H9 (cell line): ENCODE measurements at regions not wholly inside any gene's neighbourhood (a gene's known extent, or its start where the extent isn't known, plus 50 kb on each side); places are given as distances from the start of the nearest gene placed in this dataset.

Experiments used
- DNase-seq: peaks from one replicate; pipeline ENCODE4 v3.0.0-alpha.2; 2017
- H2AFZ ChIP-seq: one replicate; pipeline ENCODE4 v1.6.1; 2013; ENCODE audit warnings: mild to moderate bottlenecking, low read length, control low read depth, moderate library complexity
- H2AK5ac ChIP-seq: 2 replicates; pipeline ENCODE4 v1.6.1; 2013; ENCODE audit warnings: low read length, control low read depth, mixed read lengths; ENCODE audit not compliant: insufficient read length
- H2BK120ac ChIP-seq: one replicate; pipeline ENCODE4 v1.6.1; 2013; ENCODE audit warnings: low read depth, mild to moderate bottlenecking, low read length, control low read depth, inconsistent platforms; ENCODE audit not compliant: poor library complexity, severe bottlenecking
- H2BK12ac ChIP-seq: 2 replicates; pipeline ENCODE4 v1.6.1; 2013; ENCODE audit warnings: low read length, control low read depth, mixed read lengths, low read depth; ENCODE audit not compliant: insufficient read length
- H2BK15ac ChIP-seq: 2 replicates; pipeline ENCODE4 v1.6.1; 2013; ENCODE audit warnings: low read depth, low read length, control low read depth
- H2BK20ac ChIP-seq: one replicate; pipeline ENCODE4 v1.6.1; 2013; ENCODE audit warnings: low read depth, mild to moderate bottlenecking, low read length, control low read depth, inconsistent platforms; ENCODE audit not compliant: poor library complexity, severe bottlenecking
- H2BK5ac ChIP-seq: 2 replicates; pipeline ENCODE4 v1.6.1; 2013; ENCODE audit warnings: low read length, control low read depth, mixed read lengths; ENCODE audit not compliant: insufficient read length
- H3K14ac ChIP-seq: 2 replicates; pipeline ENCODE4 v1.6.1; 2013; ENCODE audit warnings: low read length, control low read depth; ENCODE audit not compliant: insufficient read depth
- H3K18ac ChIP-seq: 2 replicates; pipeline ENCODE4 v1.6.1; 2013; ENCODE audit warnings: low read depth, mild to moderate bottlenecking, mixed read lengths, low read length, control low read depth; ENCODE audit not compliant: insufficient read length
- H3K23ac ChIP-seq: 2 replicates; pipeline ENCODE4 v1.6.1; 2013; ENCODE audit warnings: low read length, control low read depth, mixed read lengths, low read depth; ENCODE audit not compliant: insufficient read length
- H3K23me2 ChIP-seq: 2 replicates; pipeline ENCODE4 v1.6.1; 2013; ENCODE audit warnings: low read depth, mild to moderate bottlenecking, mixed read lengths, low read length, control low read depth; ENCODE audit not compliant: insufficient read length, poor library complexity, severe bottlenecking
- H3K27ac ChIP-seq: 2 replicates; pipeline ENCODE4 v1.5.1; 2013; ENCODE audit warnings: low read length, control low read depth, mixed read lengths, low read depth; ENCODE audit not compliant: insufficient read length
- H3K27me3 ChIP-seq: 2 replicates; pipeline ENCODE4 v1.6.1; 2013; ENCODE audit warnings: low read length, control low read depth, inconsistent platforms; ENCODE audit not compliant: insufficient read depth
- H3K4ac ChIP-seq: 2 replicates; pipeline ENCODE4 v1.6.1; 2013; ENCODE audit warnings: low read depth, mild to moderate bottlenecking, control low read depth, inconsistent platforms, low read length, moderate library complexity
- H3K4me1 ChIP-seq: 2 replicates; pipeline ENCODE4 v1.6.1; 2013; ENCODE audit warnings: low read length, control low read depth, inconsistent platforms; ENCODE audit not compliant: insufficient read depth
- H3K4me2 ChIP-seq: 2 replicates; pipeline ENCODE4 v1.6.1; 2013; ENCODE audit warnings: low read length, control low read depth, mixed read lengths; ENCODE audit not compliant: insufficient read length, insufficient read depth
- H3K56ac ChIP-seq: 2 replicates; pipeline ENCODE4 v1.6.1; 2013; ENCODE audit warnings: low read depth, mild to moderate bottlenecking, mixed read lengths, low read length, control low read depth; ENCODE audit not compliant: insufficient read length
- H3K79me1 ChIP-seq: 2 replicates; pipeline ENCODE4 v1.6.1; 2013; ENCODE audit warnings: low read depth, mild to moderate bottlenecking, moderate library complexity, low read length, control low read depth, inconsistent platforms; ENCODE audit not compliant: insufficient read depth, poor library complexity, severe bottlenecking
- H3K79me2 ChIP-seq: 2 replicates; pipeline ENCODE4 v1.6.1; 2013; ENCODE audit warnings: low read length, control low read depth, inconsistent platforms; ENCODE audit not compliant: insufficient read depth
- H3K9ac ChIP-seq: 2 replicates; pipeline ENCODE4 v1.6.1; 2013; ENCODE audit warnings: low read length, control low read depth, mixed read lengths; ENCODE audit not compliant: insufficient read length; ENCODE audit errors: extremely low read depth
- H3K9me3 ChIP-seq: one replicate; pipeline ENCODE4 v1.6.1; 2013; ENCODE audit warnings: low read depth, low read length, inconsistent platforms; ENCODE audit not compliant: control insufficient read depth
- H3T11ph ChIP-seq: one replicate; pipeline ENCODE4 v1.6.1; 2013; ENCODE audit warnings: mild to moderate bottlenecking, low read length, control low read depth, inconsistent platforms
- H4K20me1 ChIP-seq: one replicate; pipeline ENCODE4 v1.6.1; 2013; ENCODE audit not compliant: control insufficient read depth, insufficient read length, insufficient read depth
- H4K5ac ChIP-seq: 2 replicates; pipeline ENCODE4 v1.6.1; 2013; ENCODE audit warnings: low read depth, mild to moderate bottlenecking, mixed read lengths, low read length, control low read depth; ENCODE audit not compliant: insufficient read length
- H4K8ac ChIP-seq: replicated peaks from 2 replicates; pipeline ENCODE4 v1.6.1; 2013; ENCODE audit warnings: low read length, control low read depth, mixed read lengths, low read depth; ENCODE audit not compliant: insufficient read length
- H4K91ac ChIP-seq: 2 replicates; pipeline ENCODE4 v1.6.1; 2013; ENCODE audit warnings: low read depth, mild to moderate bottlenecking, moderate library complexity, mixed read lengths, low read length, control low read depth; ENCODE audit not compliant: insufficient read length
- H3K27ac Mint-ChIP-seq, 3 experiments: 2 replicates in 2 of 3; 3 replicates in 1 of 3; pipeline ENCODE4 v1.8.0; 2020 to 2021; ENCODE audit warnings: mixed read lengths in 3 of 3, mild to moderate bottlenecking in 1 of 3, moderate library complexity in 1 of 3
- H3K27me3 Mint-ChIP-seq: 2 replicates; pipeline ENCODE4 v1.8.0; 2021; ENCODE audit warnings: low read depth, mild to moderate bottlenecking, moderate library complexity, mixed read lengths
- H3K36me3 Mint-ChIP-seq, 3 experiments: 2 replicates in 2 of 3; 3 replicates in 1 of 3; pipeline ENCODE4 v1.8.0; 2020 to 2021; ENCODE audit warnings: low read depth in 3 of 3, mixed read lengths in 3 of 3; ENCODE audit not compliant: insufficient read depth in 1 of 3
- H3K4me1 Mint-ChIP-seq, 2 experiments: 2 replicates each; pipeline ENCODE4 v1.8.0; 2020; ENCODE audit warnings: mixed read lengths in 2 of 2
- H3K4me3 Mint-ChIP-seq, 2 experiments: 2 replicates in 1 of 2; 3 replicates in 1 of 2; pipeline ENCODE4 v1.8.0; 2020 to 2021; ENCODE audit warnings: mild to moderate bottlenecking in 2 of 2, mixed read lengths in 2 of 2, moderate library complexity in 1 of 2
- H3K9me3 Mint-ChIP-seq, 2 experiments: 2 replicates in 1 of 2; 3 replicates in 1 of 2; pipeline ENCODE4 v1.8.0; 2020; ENCODE audit warnings: mild to moderate bottlenecking in 2 of 2, mixed read lengths in 2 of 2, moderate library complexity in 1 of 2
- CTCF ChIP-seq: fragments of 200-600 bp; sonication (generic); conservative IDR thresholded peaks from 3 replicates; pipeline ENCODE4 v1.8.0; 2021; ENCODE audit warnings: antibody characterized with exemption, mild to moderate bottlenecking
- whole genome bisulfite sequencing: extraction: QIAGEN DNeasy Blood & Tissue Kit; methylation state at CpG from one replicate; pipeline ENCODE4 v1.1.7; 2013; ENCODE audit warnings: missing lambda C conversion rate, low lambda C conversion rate, mixed read lengths; ENCODE audit not compliant: insufficient read length; ENCODE audit errors: extremely low coverage; 5-methylcytosine and 5-hydroxymethylcytosine counted together

- no peak overlapping the region for H2BK12ac ChIP-seq
- H3K27me3 ChIP-seq: no peaks in the 10 kb centered on the region
- no peak overlapping the region for H4K8ac ChIP-seq
- no peaks in the 10 kb centered on the region for H3K9me3 ChIP-seq
- H3K79me2 ChIP-seq: no peaks in the 10 kb centered on the region
- no peaks in the 10 kb centered on the region for H3K79me1 ChIP-seq
- H4K5ac ChIP-seq: no peak overlapping the region
- H3K9ac ChIP-seq: no peak overlapping the region
- no peak overlapping the region for H2AFZ ChIP-seq
- no peaks in the 10 kb centered on the region for H3K27me3 Mint-ChIP-seq
- no peak overlapping the region for H3K27ac ChIP-seq
- no peak overlapping the region for H3K27ac Mint-ChIP-seq
- H2BK15ac ChIP-seq: no peak overlapping the region
- no CpG with 5 or more reads among the region's 3 CpGs for WGBS
- no peak overlapping the region for H3K4ac ChIP-seq
- H3K4me2 ChIP-seq: no peak overlapping the region
- H4K20me1 ChIP-seq: no peaks in the 10 kb centered on the region
- H3K9me3 Mint-ChIP-seq: no peaks in the 10 kb centered on the region
- no peak overlapping the region for H2BK20ac ChIP-seq
- no peak overlapping the region for H3K56ac ChIP-seq
- no peak overlapping the region for H3K4me3 Mint-ChIP-seq
- H3K18ac ChIP-seq: no peak overlapping the region
- no peaks in the 10 kb centered on the region for H3K23me2 ChIP-seq
- peaks cover 4% of the 10 kb centered on the region in 2 experiments; a peak in 3 of 4 replicates for H3K4me1 Mint-ChIP-seq
- H3K36me3 Mint-ChIP-seq: no peaks in the 10 kb centered on the region
- no peak overlapping the region for H2BK120ac ChIP-seq
- no peak overlapping the region for H3T11ph ChIP-seq
- DNase-seq: no peak
- no peak overlapping the region for H2BK5ac ChIP-seq
- H3K14ac ChIP-seq: no peak overlapping the region
- no peak overlapping the region for H3K23ac ChIP-seq
- no peak overlapping the region for H4K91ac ChIP-seq
- H3K4me1 ChIP-seq: no peaks in the 10 kb centered on the region
- no peak overlapping the region for H2AK5ac ChIP-seq
- no peak for TF ChIP-seq CTCF
These were observed 83.5 kb upstream of the HAAO start for GRCh38 chr2:42875880-42876279.
